ENCODE measurements at regions not wholly inside any gene's neighbourhood (a gene's known extent, or its start where the extent isn't known, plus 50 kb on each side); places are given as distances from the start of the nearest gene placed in this dataset.

- TF ChIP-seq, protein P1, sequence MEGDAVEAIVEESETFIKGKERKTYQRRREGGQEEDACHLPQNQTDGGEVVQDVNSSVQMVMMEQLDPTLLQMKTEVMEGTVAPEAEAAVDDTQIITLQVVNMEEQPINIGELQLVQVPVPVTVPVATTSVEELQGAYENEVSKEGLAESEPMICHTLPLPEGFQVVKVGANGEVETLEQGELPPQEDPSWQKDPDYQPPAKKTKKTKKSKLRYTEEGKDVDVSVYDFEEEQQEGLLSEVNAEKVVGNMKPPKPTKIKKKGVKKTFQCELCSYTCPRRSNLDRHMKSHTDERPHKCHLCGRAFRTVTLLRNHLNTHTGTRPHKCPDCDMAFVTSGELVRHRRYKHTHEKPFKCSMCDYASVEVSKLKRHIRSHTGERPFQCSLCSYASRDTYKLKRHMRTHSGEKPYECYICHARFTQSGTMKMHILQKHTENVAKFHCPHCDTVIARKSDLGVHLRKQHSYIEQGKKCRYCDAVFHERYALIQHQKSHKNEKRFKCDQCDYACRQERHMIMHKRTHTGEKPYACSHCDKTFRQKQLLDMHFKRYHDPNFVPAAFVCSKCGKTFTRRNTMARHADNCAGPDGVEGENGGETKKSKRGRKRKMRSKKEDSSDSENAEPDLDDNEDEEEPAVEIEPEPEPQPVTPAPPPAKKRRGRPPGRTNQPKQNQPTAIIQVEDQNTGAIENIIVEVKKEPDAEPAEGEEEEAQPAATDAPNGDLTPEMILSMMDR (IDR thresholded peaks at IDR 0.05), result no peak
- no peak for TF ChIP-seq POLR2A (IDR thresholded peaks at IDR 0.05)
Observed at GRCh38 chr14:85418721-85419120, 111.2 kb upstream of the FLRT2 start.
